ENCODE measurements at regions not wholly inside any gene's neighbourhood (a gene's known extent, or its start where the extent isn't known, plus 50 kb on each side); places are given as distances from the start of the nearest gene placed in this dataset.

GRCh38 chr5:74954919-74955318 lies 88.7 kb upstream of the FAM169A start:
- peaks cover 15% of the 10 kb centered on the region for H3K9me3 Mint-ChIP-seq
- no peak overlapping the region for H3K4me3 Mint-ChIP-seq
- H3K27me3 Mint-ChIP-seq (ENCODE audit: low read depth, poor library complexity): peaks cover 14% of the 10 kb centered on the region
- H3K36me3 Mint-ChIP-seq (ENCODE audit: low read depth): no peaks in the 10 kb centered on the region
- peaks cover 2% of the 10 kb centered on the region for H3K4me1 Mint-ChIP-seq
- no peak for TF ChIP-seq CTCF (IDR thresholded peaks at IDR 0.05)
- H3K27ac Mint-ChIP-seq: no peak overlapping the region
- no peak for DNase-seq

- Mint-ChIP-seq H3K36me3 (ENCODE audit: low read depth) (no peaks in the 10 kb centered on the region), H3K27me3 (ENCODE audit: low read depth, poor library complexity) (peaks cover 14% of the 10 kb centered on the region), H3K4me1 (peaks cover 5% of the 10 kb centered on the region), H3K27ac (no peak overlapping the region), H3K9me3 (peaks cover 15% of the 10 kb centered on the region), H3K4me3 (no peak overlapping the region)
- DNase-seq: no peak
- TF ChIP-seq CTCF (IDR thresholded peaks at IDR 0.05): no peak
These were observed 87.9 kb upstream of the FAM169A start for GRCh38 chr5:74953937-74954720.

- peaks cover 15% of the 10 kb centered on the region for H3K9me3 Mint-ChIP-seq
- no peak overlapping the region for H3K4me3 Mint-ChIP-seq
- TF ChIP-seq CTCF (IDR thresholded peaks at IDR 0.05): no peak
- H3K27me3 Mint-ChIP-seq (ENCODE audit: low read depth, poor library complexity): peaks cover 11% of the 10 kb centered on the region
- H3K36me3 Mint-ChIP-seq (ENCODE audit: low read depth): no peaks in the 10 kb centered on the region
- DNase-seq: no peak
- peaks cover 6% of the 10 kb centered on the region for H3K4me1 Mint-ChIP-seq
- no peak overlapping the region for H3K27ac Mint-ChIP-seq
These were observed 87.4 kb upstream of the FAM169A start for GRCh38 chr5:74953554-74953936.

GRCh38 chr5:74952406-74952805 lies 86.2 kb upstream of the FAM169A start:
- H3K9me3 Mint-ChIP-seq: peaks cover 15% of the 10 kb centered on the region
- H3K27me3 Mint-ChIP-seq (ENCODE audit: low read depth, poor library complexity): peaks cover 10% of the 10 kb centered on the region
- TF ChIP-seq CTCF (IDR thresholded peaks at IDR 0.05): no peak
- H3K27ac Mint-ChIP-seq: no peak overlapping the region
- peaks cover 18% of the 10 kb centered on the region for H3K4me1 Mint-ChIP-seq
- no peaks in the 10 kb centered on the region for H3K36me3 Mint-ChIP-seq (ENCODE audit: low read depth)
- no peak for DNase-seq
- H3K4me3 Mint-ChIP-seq: no peak overlapping the region

- Mint-ChIP-seq H3K36me3 (ENCODE audit: low read depth) (no peaks in the 10 kb centered on the region), H3K9me3 (peaks cover 15% of the 10 kb centered on the region), H3K4me1 (peaks cover 23% of the 10 kb centered on the region), H3K4me3 (no peak overlapping the region), H3K27me3 (ENCODE audit: low read depth, poor library complexity) (peaks cover 6% of the 10 kb centered on the region), H3K27ac (no peak overlapping the region)
- DNase-seq: no peak
- no peak for TF ChIP-seq CTCF (IDR thresholded peaks at IDR 0.05)
These were observed 85.7 kb upstream of the FAM169A start for GRCh38 chr5:74951865-74952264.
